NCI-H345 (cell line): ENCODE measurements at regions not wholly inside any gene's neighbourhood (a gene's known extent, or its start where the extent isn't known, plus 50 kb on each side); places are given as distances from the start of the nearest gene placed in this dataset.

Experiments
- DNase-seq: peaks from one replicate; lab custom pipeline; 2025; lab: John Stamatoyannopoulos, UW

DNA sequence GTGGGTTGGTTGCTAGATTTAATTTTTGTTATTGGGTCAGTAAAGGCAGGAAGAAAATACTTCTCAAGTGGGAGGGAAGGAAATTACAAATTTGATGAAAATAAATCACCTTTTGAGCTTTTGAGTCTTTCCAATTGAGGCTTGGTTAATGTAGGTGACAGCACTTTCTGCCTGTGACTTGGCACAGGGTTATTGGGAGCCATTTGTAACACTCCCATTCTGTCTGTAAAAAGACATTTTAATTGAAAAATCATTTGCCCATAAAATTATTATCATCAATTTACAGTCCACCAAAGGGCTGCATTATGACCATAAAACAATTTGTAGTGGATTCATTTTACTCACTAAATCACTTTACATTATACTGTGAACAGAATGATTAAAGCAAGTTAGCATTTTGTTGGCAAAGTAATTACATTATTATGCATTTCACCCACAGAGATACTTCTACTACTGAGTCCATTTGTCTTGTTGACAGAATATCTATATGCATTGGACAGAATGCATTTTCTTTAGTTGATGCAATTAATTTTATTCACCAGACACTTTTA is 974.6 kb downstream of the UQCRFS1 start:
- no peak for DNase-seq

GRCh38 chr19:28235606-28236125 is 977.3 kb downstream of the UQCRFS1 start:
- no peak for DNase-seq

GRCh38 chr19:28234637-28235036 is 978.3 kb downstream of the UQCRFS1 start:
- no peak for DNase-seq

DNA sequence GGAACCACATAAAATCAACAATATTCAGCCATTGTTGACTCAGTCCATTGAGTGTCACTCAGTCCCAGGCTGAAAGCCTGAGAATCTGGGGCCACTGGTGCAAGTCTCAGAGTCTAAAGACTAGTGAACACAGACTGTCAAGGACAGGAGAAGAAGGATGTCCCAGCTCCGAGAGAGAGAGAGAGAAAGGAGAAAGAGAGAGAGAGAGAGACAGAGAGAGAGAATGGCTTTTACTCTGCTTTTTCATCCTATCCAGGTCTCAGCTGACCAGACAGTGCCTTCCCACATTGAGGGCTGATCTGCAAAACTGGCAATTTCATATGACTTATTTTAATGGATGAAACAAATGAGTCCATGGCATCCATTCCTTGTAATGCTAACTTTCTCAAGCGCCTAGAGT is 984.1 kb downstream of the UQCRFS1 start:
- DNase-seq, result no peak

GRCh38 chr19:28224441-28224840 is 988.5 kb downstream of the UQCRFS1 start:
- DNase-seq, result no peak

- DNase-seq, result no peak
Measured at GRCh38 chr19:28221736-28222135, 991.2 kb downstream of the UQCRFS1 start.

DNA sequence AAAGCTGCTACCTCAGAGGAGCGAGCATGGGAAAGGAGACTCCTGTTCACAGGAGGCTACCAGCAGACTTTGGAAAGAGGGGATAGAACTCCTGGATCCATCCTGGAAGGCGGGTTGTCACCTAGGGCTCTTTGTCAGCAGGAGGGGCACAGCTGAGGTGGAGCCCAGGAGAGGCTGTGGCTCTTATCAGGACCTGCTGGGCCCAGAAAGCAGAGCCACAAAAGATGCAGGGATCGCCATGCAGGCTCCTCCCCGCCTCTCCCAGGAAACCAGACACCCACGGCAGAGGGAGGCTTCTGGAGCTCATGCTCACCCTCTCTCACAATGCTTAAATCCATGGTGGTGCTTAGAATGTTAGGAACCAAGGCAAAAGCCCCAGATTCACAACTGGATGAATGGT is 994.2 kb downstream of the UQCRFS1 start:
- no peak for DNase-seq

DNA sequence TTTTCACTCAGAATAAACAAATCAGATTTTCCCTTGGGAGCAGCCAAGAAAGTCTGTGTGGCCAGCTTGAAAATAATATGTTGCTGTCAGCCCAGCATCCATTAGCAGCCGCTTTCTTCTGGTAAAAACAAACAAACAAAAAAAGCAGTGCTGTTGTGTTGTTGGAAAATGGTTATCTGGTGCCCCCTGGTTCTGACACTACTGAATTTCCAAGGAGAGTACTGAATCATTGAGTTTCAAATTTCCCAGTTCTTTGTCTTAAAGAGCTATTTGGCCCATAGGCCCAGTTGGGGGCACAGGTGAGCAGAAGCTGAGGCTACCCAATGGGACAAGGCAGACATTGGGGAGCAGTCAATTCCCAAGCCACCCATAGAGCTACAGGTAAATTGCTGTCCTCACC is 995.9 kb downstream of the UQCRFS1 start:
- DNase-seq, result no peak

GRCh38 chr19:28213470-28214082 is 999.4 kb downstream of the UQCRFS1 start:
- DNase-seq, result no peak

DNA sequence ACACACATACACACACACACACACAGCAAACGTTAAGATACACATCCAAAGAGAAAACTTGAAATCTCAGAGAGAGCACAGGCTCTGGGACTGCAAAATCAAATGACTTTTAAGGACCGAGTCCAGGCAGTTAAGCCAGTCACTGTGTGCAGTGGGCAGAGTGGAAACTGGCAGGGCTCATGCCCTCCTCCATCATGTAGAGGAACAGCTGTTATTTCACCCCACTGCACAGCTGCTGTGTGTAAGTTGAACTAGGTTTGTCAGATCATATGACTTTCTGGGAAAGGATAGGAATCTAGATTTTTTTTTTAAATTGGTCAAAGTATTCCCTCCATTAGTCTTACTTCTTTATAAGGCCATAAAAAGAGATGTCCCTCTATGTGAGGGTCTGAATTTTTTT is 1002.1 kb downstream of the UQCRFS1 start:
- no peak for DNase-seq

DNA sequence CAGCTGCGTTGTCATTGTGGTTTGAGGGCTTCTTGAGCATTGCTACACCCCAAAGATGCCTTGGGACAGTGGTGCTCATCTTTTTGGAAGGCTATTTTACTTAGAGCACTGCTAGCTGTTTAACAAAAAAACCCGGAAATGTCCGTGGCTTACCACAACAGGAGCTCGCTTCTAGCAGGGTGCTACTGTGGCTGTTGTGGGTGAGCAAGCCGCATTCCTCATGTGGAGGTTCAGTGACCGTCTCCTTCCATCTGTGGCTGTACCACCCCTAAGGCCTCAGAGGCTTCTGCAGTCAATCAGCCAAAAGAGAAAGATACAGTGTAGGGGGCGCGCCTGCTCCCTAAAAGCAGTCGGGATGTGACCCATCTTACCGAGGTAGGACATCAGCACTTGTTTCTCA is 1004.2 kb downstream of the UQCRFS1 start:
- DNase-seq, result no peak

DNA sequence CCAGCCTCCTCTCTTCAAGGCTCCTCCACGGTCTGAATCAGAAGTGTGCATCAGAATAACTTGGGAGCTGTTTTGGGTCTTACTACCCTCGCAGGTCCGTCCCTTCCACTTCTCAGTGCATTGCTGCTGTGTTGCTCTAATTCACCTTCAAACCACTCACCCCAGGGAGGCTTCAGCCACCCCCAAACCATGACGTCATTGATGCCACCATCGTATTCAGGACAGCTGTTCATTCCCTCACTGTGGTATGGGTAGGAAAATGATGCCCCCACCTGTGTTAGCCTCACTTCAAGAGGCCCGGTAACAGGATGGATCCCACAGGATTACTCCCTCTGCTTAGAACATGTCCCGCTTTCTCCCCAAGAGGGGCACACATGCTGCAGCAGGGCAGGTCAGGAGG is 1005.7 kb downstream of the UQCRFS1 start:
- DNase-seq, result no peak

DNA sequence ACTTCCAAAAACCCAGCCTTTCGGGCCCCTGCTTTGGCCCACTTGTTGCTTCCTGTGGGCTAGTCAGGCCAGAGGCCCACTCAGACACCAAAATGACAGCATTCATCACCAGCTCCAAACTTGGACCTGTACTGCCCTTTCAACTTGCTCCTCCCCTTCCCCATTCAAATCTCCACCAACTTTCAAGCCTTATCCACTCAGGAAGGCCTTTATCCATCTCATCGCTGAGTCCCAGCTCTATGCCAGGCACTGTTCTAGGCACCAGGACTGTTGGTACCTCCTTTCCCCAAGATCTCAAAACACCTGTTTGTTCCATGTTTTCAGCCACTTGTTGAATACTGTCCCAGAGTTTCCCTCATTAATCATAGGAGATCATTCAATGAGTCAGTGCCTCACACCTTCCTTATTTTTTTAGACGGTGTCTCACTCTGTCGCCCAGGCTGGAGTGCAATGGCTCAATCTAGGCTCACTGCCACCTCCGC is 1011.4 kb downstream of the UQCRFS1 start:
- no peak for DNase-seq

DNA sequence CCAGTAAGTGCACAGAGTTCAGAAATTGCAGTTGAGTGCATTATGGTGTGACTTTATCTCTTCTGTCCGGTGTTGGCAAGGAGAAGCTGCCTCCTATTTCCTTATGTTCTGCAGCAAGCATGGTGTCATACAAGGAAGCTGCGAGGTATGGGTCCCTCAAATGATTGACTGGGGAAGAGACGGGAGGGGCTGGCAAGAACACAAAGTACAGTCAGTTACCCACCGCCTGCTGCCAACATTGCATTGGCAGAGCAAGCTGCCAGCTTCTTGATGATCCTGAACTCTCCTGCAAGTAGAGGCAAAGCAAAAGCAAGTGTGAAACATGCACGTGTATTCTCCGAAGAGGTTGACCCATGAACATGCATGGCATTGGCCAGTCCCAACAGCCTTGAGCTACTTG is 1013.6 kb downstream of the UQCRFS1 start:
- DNase-seq, result no peak

GRCh38 chr19:28196961-28197360 is 1016.0 kb downstream of the UQCRFS1 start:
- no peak for DNase-seq

DNA sequence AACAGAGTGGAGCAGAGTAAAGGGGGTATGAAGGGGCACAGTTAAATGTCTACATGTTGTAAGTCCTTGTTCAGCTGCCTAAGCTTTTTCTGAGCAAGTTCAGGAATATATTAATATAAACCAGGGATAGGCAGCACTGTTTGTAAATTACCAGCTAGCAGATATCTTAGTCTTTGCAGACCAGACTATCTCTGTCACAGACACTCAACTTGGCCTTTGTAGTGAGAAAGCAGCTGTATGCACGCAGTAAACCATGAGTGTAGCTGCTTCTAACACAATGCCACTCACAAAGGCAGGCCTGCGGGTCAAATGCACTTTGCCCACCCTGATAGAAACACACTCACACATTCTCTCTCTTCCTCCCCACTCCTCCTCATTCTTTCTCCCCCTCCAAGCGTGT is 1016.9 kb downstream of the UQCRFS1 start:
- no peak for DNase-seq

DNA sequence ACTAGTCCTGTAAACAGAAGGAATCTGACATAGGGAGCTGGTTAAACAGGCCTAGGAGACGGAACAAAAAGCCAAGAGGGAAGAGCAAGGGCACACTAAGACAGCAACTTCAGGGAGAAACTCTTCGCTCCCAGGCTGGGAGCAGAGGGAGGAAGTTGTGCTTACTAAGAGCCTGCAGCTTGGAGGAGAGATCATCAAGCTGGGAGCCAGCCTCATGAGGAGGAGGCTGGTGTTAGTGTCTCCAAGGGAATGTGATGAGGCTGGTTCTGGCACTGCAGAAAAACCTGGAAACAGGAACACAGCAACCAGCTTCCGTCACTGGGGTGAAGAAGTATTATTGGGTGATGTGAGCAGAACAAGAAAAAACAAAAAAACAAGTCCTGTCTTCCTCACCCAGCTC is 1027.3 kb downstream of the UQCRFS1 start:
- DNase-seq, result no peak

GRCh38 chr19:28184997-28185396 is 1028.0 kb downstream of the UQCRFS1 start:
- DNase-seq, result no peak

DNA sequence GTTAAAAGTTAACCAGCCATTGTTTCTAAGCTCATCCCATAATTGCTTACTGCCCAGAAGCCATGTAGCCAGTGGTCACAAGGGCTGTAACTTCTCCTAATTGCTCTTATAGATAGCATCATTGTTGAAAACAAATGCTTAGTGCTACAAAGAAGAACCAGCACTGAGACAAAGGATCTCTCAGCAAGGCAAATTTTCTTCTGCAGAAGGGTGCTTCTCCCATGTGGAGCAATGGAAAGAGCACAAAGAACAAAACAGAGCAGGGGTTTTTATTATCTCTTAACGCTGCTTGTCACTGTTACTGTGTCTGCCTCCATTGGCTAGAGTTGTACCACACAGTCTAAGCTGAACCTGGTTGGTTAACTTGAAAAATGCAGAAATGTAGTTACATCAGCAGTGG is 1036.8 kb downstream of the UQCRFS1 start:
- no peak for DNase-seq

DNA sequence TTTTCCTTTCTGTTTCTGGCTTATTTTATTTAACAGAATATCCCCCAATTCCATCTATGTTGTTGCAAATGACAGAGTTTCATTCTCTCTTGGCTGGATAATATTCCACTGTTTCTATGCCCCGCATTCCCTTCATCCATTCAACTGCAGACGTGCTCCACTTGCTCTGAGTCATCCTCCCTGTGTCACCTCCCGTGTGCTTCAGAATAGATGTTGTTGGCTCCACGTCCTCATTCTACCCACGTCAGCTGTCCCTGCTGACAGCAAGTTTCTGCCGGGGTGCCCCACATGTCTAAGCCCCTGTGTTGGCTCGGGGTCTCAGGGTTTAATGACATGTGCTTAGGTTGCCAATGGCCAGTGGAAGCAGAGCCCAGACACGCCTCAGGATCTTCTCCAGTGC is 1041.0 kb downstream of the UQCRFS1 start:
- no peak for DNase-seq

GRCh38 chr19:28170066-28170465 is 1042.9 kb downstream of the UQCRFS1 start:
- DNase-seq, result peak; percentile 77

- peak; percentile 24 for DNase-seq
Measured at GRCh38 chr19:28169168-28169887, 1043.6 kb downstream of the UQCRFS1 start.

DNA sequence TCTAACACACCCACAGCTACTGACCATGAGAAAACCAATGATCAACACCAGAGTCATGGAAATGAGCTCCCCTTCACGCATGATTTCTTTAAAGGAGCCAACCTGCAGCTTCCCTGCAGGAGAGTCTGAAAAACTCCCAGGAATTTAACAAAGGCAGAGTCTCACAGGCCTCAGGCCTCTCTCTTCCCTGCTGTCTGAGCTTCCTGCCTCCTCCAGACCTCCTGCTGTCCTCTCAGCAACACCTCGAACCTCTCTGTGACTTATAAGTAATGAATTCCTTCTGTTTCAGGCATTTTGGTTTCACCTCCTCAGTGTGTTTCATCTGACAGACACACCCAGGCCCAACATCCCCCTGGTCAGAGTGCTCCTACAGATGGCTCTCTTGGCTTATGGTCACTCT is 1044.4 kb downstream of the UQCRFS1 start:
- peak; percentile 15 for DNase-seq
